AG09309 (cell line): ENCODE measurements at regions not wholly inside any gene's neighbourhood (a gene's known extent, or its start where the extent isn't known, plus 50 kb on each side); places are given as distances from the start of the nearest gene placed in this dataset.

ENCODE experiments used
- DNase-seq: peaks from one replicate; pipeline ENCODE4 v3.0.0-alpha.2; 2010; ENCODE audit warnings: low read depth
- H3K4me3 ChIP-seq: 2 replicates; pipeline ENCODE4 v1.5.1; 2011; ENCODE audit warnings: mild to moderate bottlenecking, low read depth, low read length, moderate library complexity; ENCODE audit not compliant: control insufficient read depth
- TF ChIP-seq, protein P1 (sequence below): IDR thresholded peaks from 2 replicates; pipeline ENCODE4 v1.5.1; 2011; ENCODE audit warnings: mild to moderate bottlenecking, low read depth, low read length, inconsistent platforms; ENCODE audit not compliant: insufficient read depth, control insufficient read depth; ENCODE audit errors: missing control alignments

DNA sequence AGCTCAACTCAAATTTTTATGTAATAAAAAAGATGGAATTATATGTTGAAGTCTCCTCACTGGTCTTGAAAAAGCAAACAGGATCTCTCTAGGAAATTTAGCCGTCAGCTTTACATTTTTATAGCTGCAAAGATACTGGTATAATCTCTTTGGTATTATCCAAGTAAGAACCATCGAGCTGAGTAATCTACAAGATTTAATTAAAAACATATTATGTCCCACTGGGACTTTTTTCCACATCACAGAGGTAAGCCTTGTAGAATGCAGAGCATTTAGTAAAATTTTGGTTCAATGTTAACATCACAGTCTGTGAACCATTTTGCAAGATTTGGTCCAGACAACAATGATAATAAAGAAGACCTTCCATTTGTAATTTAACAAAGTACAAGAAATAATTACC, 162.6 kb upstream of the SLC39A10 start:
- no peak overlapping the region for H3K4me3 ChIP-seq
- TF ChIP-seq, protein P1, sequence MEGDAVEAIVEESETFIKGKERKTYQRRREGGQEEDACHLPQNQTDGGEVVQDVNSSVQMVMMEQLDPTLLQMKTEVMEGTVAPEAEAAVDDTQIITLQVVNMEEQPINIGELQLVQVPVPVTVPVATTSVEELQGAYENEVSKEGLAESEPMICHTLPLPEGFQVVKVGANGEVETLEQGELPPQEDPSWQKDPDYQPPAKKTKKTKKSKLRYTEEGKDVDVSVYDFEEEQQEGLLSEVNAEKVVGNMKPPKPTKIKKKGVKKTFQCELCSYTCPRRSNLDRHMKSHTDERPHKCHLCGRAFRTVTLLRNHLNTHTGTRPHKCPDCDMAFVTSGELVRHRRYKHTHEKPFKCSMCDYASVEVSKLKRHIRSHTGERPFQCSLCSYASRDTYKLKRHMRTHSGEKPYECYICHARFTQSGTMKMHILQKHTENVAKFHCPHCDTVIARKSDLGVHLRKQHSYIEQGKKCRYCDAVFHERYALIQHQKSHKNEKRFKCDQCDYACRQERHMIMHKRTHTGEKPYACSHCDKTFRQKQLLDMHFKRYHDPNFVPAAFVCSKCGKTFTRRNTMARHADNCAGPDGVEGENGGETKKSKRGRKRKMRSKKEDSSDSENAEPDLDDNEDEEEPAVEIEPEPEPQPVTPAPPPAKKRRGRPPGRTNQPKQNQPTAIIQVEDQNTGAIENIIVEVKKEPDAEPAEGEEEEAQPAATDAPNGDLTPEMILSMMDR, result no peak
- DNase-seq, result no peak

GRCh38 chr2:195493416-195493815, 163.6 kb upstream of the SLC39A10 start:
- DNase-seq, result no peak
- H3K4me3 ChIP-seq, result no peak overlapping the region
- TF ChIP-seq, protein P1, result no peak

- TF ChIP-seq, protein P1, result no peak
- DNase-seq, result no peak
- H3K4me3 ChIP-seq, result no peak overlapping the region
These were observed 166.7 kb upstream of the SLC39A10 start for GRCh38 chr2:195490319-195490718.

DNA sequence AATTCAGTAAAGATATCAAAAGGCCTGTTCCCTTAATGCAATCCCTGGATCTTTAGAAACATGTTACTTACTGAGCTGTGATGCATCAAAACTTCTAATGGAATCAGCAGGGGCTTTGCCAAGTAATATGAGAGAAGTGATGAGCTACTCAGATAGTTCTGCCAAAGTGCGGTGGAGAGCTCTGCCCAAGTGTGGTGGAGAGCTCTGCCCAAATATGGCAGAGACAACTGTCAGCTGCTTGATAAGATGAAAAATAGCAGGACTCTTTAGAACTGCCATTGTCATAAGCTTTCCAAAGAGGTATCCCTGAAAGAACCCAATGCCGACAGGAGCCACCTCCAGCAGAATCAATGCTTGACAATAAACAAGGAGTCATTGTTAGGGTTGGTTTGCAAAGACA, 167.9 kb upstream of the SLC39A10 start:
- no peak overlapping the region for H3K4me3 ChIP-seq
- no peak for DNase-seq
- TF ChIP-seq, protein P1, result no peak

GRCh38 chr2:195488567-195488966, 168.5 kb upstream of the SLC39A10 start:
- TF ChIP-seq, protein P1, result no peak
- DNase-seq, result no peak
- H3K4me3 ChIP-seq, result no peak overlapping the region

GRCh38 chr2:195486987-195487644, 169.9 kb upstream of the SLC39A10 start:
- DNase-seq, result no peak
- H3K4me3 ChIP-seq, result no peak overlapping the region
- TF ChIP-seq, protein P1, result no peak
